ENCODE measurements at regions not wholly inside any gene's neighbourhood (a gene's known extent, or its start where the extent isn't known, plus 50 kb on each side); places are given as distances from the start of the nearest gene placed in this dataset.

DNA sequence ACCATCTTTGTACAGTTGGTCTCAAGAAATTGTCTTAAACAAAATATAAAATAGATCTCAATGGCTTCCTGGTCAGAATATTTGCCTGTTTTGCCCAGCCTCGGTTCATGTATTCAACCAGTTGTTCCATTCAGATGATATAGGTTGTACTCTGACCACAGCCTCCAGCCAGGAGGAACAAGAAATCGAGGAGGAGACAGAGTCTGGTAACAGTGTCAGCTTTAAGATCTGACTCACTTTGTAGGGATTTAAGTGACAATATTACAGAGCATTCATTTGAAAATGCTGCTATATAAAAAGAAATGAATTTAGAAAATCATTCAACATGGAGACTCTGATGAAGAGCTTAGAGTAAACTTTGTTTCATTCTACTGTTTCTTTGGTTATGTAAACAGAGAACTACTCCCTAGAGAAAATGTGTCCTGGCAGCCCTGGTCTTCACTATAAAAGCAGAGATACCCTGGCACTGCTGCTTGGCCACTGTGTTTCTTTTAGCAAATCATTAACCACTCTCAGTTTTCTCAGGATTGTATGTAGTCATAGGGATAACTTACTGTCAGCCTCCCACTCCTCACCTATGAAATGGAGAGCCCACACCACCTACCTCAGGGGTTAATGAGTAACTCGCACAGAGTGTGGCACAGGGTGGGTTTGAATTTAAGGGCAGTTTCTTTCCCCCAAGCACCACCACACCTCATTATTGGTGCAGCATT, 53.5 kb downstream of the PAGE2 start:
- no TSS peak for BruUV-seq (replicated peaks)
- intact Hi-C loops (cut with micrococcal nuclease) = no loop called here
- Mint-ChIP-seq H3K9me3 (ENCODE audit: unreplicated experiment) (no peaks in the 10 kb centered on the region), H3K36me3 (ENCODE audit: insufficient read depth, unreplicated experiment) (peaks cover 6% of the 10 kb centered on the region), H3K27ac (ENCODE audit: low read depth, unreplicated experiment) (no peak overlapping the region), H3K4me3 (ENCODE audit: unreplicated experiment) (no peak overlapping the region), H3K4me1 (ENCODE audit: insufficient read depth, unreplicated experiment) (no peaks in the 10 kb centered on the region), H3K27me3 (ENCODE audit: insufficient read depth, unreplicated experiment) (peaks cover 27% of the 10 kb centered on the region)
- TF ChIP-seq CTCF (IDR thresholded peaks at IDR 0.05; ENCODE audit: unreplicated experiment) = no peak
- DNase-seq (ENCODE audit: unreplicated experiment) = no peak
- CTCF ChIA-PET = interaction anchor here (0.6 kb wide), 1 partner anchor 1810 kb away, joined by 4 read pairs; no protein-coding TSS in a partner anchor
- POLR2A ChIA-PET = no interaction called here

DNA sequence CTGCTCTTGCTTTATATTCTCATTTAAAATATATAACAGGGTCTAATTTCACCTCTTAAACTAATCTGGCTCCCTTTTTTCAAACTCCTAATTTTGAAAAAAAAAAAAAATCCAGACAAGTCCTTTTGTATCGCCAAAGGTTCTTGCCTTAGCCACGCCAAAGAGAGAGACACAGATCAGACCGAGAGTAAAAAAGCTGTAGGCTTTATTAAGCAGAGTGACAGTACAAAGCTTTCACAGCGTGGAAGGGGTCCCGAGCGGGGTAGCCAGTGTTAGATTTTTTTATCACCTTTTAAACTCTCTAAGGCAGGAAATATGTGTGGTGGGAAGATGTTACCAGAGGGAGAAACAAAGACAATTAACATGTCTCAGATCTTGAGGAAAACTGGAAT, 54.1 kb downstream of the PAGE2 start:
- DNase-seq (ENCODE audit: unreplicated experiment) = no peak
- ChIA-PET POLR2A (no interaction called here), CTCF (interaction anchor here (0.6 kb wide), 1 partner anchor 1810 kb away, joined by 4 read pairs; no protein-coding TSS in a partner anchor)
- Mint-ChIP-seq H3K36me3 (ENCODE audit: insufficient read depth, unreplicated experiment) (peaks cover 6% of the 10 kb centered on the region), H3K4me1 (ENCODE audit: insufficient read depth, unreplicated experiment) (no peaks in the 10 kb centered on the region), H3K27ac (ENCODE audit: low read depth, unreplicated experiment) (no peak overlapping the region), H3K9me3 (ENCODE audit: unreplicated experiment) (no peaks in the 10 kb centered on the region), H3K27me3 (ENCODE audit: insufficient read depth, unreplicated experiment) (peaks cover 26% of the 10 kb centered on the region), H3K4me3 (ENCODE audit: unreplicated experiment) (no peak overlapping the region)
- intact Hi-C loops (cut with micrococcal nuclease) = no loop called here
- TF ChIP-seq CTCF (IDR thresholded peaks at IDR 0.05; ENCODE audit: unreplicated experiment) = no peak
- no TSS peak for BruUV-seq (replicated peaks)

DNA sequence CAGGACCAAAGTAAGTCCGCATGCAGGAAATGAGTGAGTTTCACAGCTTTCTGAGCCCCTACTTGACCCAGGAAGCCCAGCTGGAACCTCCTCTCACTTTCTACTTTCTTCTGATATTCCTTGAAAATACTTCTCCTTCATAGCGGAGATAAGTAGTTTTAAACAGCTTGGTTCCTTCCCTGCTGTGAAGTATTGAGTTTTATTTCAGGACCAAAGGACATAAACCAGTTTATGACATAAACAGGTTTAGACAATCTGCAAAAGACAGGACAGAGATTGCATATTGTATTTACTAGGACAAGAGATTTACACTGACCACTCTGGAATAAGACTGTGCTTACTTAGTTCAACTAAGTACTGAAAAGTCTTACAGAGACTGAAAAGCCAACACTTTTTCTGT, 54.8 kb downstream of the PAGE2 start:
- CTCF ChIA-PET = no interaction called here
- Mint-ChIP-seq H3K4me3 (ENCODE audit: unreplicated experiment) (no peak overlapping the region), H3K36me3 (ENCODE audit: insufficient read depth, unreplicated experiment) (peaks cover 6% of the 10 kb centered on the region), H3K27ac (ENCODE audit: low read depth, unreplicated experiment) (no peak overlapping the region), H3K27me3 (ENCODE audit: insufficient read depth, unreplicated experiment) (peaks cover 26% of the 10 kb centered on the region), H3K9me3 (ENCODE audit: unreplicated experiment) (no peaks in the 10 kb centered on the region), H3K4me1 (ENCODE audit: insufficient read depth, unreplicated experiment) (no peaks in the 10 kb centered on the region)
- intact Hi-C loops (cut with micrococcal nuclease) = no loop called here
- DNase-seq (ENCODE audit: unreplicated experiment) = no peak
- TF ChIP-seq CTCF (IDR thresholded peaks at IDR 0.05; ENCODE audit: unreplicated experiment) = no peak
- no TSS peak for BruUV-seq (replicated peaks)
- POLR2A ChIA-PET = interaction anchor here (0.6 kb wide), 1 partner anchor 1559 kb away, joined by 3 read pairs; no protein-coding TSS in a partner anchor

DNA sequence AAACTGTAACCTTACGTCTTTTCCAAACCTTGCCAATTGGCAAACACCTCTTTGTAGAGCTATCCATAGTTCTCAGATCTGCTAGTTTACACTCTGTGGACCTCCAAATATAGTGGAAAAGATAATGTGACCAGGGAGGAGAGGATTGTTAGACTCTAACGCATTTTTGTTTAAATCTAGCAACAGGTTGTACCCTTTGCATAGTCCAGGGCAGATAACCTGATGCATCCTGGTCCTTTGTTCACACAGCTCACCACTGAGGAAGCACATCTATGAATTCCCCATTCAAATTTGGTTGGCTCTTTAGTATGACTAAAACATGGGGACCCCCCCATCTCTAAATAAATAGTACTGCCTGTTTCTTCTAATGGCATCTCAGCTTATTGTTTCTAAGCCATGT, 55.9 kb downstream of the PAGE2 start:
- Mint-ChIP-seq H3K36me3 (ENCODE audit: insufficient read depth, unreplicated experiment) (peaks cover 6% of the 10 kb centered on the region), H3K9me3 (ENCODE audit: unreplicated experiment) (no peaks in the 10 kb centered on the region), H3K4me3 (ENCODE audit: unreplicated experiment) (no peak overlapping the region), H3K27ac (ENCODE audit: low read depth, unreplicated experiment) (no peak overlapping the region), H3K27me3 (ENCODE audit: insufficient read depth, unreplicated experiment) (peaks cover 26% of the 10 kb centered on the region), H3K4me1 (ENCODE audit: insufficient read depth, unreplicated experiment) (no peaks in the 10 kb centered on the region)
- ChIA-PET CTCF (interaction anchor here (1.0 kb wide), 1 partner anchor 9 kb away, joined by 3 read pairs; no protein-coding TSS in a partner anchor), POLR2A (no interaction called here)
- no peak for DNase-seq (ENCODE audit: unreplicated experiment)
- intact Hi-C loops (cut with micrococcal nuclease) = no loop called here
- no TSS peak for BruUV-seq (replicated peaks)
- TF ChIP-seq CTCF (IDR thresholded peaks at IDR 0.05; ENCODE audit: unreplicated experiment) = no peak

Data from MCF 10A (cell line).